SK-N-SH (cell line): ENCODE measurements at regions not wholly inside any gene's neighbourhood (a gene's known extent, or its start where the extent isn't known, plus 50 kb on each side); places are given as distances from the start of the nearest gene placed in this dataset.

Source experiments
- EZH2phosphoT487 ChIP-seq: fragments of 200-600 bp; sonication (generic); IDR thresholded peaks from 2 replicates; pipeline ENCODE4 v1.6.1; 2017; ENCODE audit warnings: low read depth, mixed run types, mild to moderate bottlenecking, antibody characterized with exemption, moderate library complexity, borderline replicate concordance
- GATA2 ChIP-seq: sonication (generic); formaldehyde crosslinking; IDR thresholded peaks from 2 replicates; pipeline ENCODE4 v1.5.0; 2020; ENCODE audit warnings: mild to moderate bottlenecking, missing genetic modification reagents
- RAD21 ChIP-seq: IDR thresholded peaks from 2 replicates; pipeline ENCODE4 v1.6.1; 2012; ENCODE audit warnings: mild to moderate bottlenecking, low read length
- TAF1 ChIP-seq: IDR thresholded peaks from 2 replicates; pipeline ENCODE4 v1.6.1; 2012; ENCODE audit warnings: low read depth, mild to moderate bottlenecking, low read length, moderate library complexity, borderline replicate concordance
- TF ChIP-seq, protein P1 (sequence below): fragments of 200-600 bp; sonication (generic); IDR thresholded peaks from 2 replicates; pipeline ENCODE4 v1.6.1; 2017; ENCODE audit warnings: antibody characterized with exemption, mild to moderate bottlenecking, moderate library complexity
- TF ChIP-seq, protein P2 (sequence below): fragments of 150-350 bp; IDR thresholded peaks from 2 replicates; pipeline ENCODE4 v1.6.1; 2017; ENCODE audit warnings: antibody characterized with exemption, low read length, low read depth, borderline replicate concordance
- TF ChIP-seq, protein P3 (sequence below): IDR thresholded peaks from 2 replicates; pipeline ENCODE4 v1.4.0; 2012; ENCODE audit warnings: low read depth, borderline replicate concordance
- TF ChIP-seq, protein P4 (sequence below): IDR thresholded peaks from 2 replicates; pipeline ENCODE4 v1.4.0; 2012; ENCODE audit warnings: low read depth

DNA sequence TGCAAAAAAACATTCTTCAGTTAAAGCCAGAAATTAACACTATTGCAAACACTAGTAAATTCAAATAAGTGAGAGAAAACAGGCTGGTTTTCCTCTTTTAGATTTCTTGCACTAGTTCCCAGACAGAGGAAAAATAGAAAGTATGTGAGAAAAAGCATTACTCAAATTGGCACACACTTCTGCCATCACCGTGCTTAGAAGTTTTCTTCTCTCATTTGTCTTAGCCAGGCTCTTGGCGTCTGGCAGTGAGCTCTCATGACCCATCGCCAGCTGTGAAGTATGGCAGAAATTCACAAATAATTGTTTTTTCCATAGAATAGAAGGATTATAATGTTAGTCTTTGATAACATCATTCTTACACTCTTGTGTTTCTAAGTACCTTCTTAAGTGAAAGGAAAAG is 515.9 kb downstream of the GBE1 start:
- TF ChIP-seq, protein P1, sequence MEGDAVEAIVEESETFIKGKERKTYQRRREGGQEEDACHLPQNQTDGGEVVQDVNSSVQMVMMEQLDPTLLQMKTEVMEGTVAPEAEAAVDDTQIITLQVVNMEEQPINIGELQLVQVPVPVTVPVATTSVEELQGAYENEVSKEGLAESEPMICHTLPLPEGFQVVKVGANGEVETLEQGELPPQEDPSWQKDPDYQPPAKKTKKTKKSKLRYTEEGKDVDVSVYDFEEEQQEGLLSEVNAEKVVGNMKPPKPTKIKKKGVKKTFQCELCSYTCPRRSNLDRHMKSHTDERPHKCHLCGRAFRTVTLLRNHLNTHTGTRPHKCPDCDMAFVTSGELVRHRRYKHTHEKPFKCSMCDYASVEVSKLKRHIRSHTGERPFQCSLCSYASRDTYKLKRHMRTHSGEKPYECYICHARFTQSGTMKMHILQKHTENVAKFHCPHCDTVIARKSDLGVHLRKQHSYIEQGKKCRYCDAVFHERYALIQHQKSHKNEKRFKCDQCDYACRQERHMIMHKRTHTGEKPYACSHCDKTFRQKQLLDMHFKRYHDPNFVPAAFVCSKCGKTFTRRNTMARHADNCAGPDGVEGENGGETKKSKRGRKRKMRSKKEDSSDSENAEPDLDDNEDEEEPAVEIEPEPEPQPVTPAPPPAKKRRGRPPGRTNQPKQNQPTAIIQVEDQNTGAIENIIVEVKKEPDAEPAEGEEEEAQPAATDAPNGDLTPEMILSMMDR, result no peak
- no peak for TF ChIP-seq GATA2 (CRISPR knock-in tag)
- no peak for TF ChIP-seq EZH2phosphoT487
- TF ChIP-seq, protein P2, sequence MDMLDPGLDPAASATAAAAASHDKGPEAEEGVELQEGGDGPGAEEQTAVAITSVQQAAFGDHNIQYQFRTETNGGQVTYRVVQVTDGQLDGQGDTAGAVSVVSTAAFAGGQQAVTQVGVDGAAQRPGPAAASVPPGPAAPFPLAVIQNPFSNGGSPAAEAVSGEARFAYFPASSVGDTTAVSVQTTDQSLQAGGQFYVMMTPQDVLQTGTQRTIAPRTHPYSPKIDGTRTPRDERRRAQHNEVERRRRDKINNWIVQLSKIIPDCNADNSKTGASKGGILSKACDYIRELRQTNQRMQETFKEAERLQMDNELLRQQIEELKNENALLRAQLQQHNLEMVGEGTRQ, result no peak
- TF ChIP-seq, protein P3, sequence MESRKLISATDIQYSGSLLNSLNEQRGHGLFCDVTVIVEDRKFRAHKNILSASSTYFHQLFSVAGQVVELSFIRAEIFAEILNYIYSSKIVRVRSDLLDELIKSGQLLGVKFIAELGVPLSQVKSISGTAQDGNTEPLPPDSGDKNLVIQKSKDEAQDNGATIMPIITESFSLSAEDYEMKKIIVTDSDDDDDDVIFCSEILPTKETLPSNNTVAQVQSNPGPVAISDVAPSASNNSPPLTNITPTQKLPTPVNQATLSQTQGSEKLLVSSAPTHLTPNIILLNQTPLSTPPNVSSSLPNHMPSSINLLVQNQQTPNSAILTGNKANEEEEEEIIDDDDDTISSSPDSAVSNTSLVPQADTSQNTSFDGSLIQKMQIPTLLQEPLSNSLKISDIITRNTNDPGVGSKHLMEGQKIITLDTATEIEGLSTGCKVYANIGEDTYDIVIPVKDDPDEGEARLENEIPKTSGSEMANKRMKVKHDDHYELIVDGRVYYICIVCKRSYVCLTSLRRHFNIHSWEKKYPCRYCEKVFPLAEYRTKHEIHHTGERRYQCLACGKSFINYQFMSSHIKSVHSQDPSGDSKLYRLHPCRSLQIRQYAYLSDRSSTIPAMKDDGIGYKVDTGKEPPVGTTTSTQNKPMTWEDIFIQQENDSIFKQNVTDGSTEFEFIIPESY, result no peak
- TF ChIP-seq, protein P4, sequence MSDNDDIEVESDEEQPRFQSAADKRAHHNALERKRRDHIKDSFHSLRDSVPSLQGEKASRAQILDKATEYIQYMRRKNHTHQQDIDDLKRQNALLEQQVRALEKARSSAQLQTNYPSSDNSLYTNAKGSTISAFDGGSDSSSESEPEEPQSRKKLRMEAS, result no peak
- no peak for TF ChIP-seq RAD21
- TF ChIP-seq TAF1, result no peak
